ENCODE measurements at regions not wholly inside any gene's neighbourhood (a gene's known extent, or its start where the extent isn't known, plus 50 kb on each side); places are given as distances from the start of the nearest gene placed in this dataset.

DNA sequence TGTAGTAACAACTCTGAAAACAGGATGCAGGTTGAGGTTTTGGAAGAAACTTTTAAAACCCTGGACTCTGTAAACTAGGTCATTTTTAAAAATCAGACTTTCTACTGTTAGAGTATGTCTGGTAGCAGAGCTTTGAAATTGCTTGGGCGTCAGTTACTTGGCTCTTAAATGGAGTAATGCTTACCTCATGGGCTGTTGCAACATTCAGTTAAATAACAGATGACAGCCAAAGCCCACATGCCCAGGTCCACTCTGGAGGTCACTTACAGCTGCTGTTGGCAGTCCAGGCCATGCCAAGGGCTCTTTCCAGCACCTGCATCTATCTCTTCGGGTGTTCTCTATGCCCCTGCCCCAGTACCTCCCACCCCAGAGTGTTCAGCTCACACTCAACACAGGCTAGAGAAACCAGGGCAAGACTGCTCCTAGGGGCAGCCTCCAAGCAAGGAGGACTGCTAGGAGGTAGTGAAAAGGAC lies 96.4 kb downstream of the BANF2 start:
- H3K4me1 Mint-ChIP-seq: no peaks in the 10 kb centered on the region
- TF ChIP-seq, protein P1, sequence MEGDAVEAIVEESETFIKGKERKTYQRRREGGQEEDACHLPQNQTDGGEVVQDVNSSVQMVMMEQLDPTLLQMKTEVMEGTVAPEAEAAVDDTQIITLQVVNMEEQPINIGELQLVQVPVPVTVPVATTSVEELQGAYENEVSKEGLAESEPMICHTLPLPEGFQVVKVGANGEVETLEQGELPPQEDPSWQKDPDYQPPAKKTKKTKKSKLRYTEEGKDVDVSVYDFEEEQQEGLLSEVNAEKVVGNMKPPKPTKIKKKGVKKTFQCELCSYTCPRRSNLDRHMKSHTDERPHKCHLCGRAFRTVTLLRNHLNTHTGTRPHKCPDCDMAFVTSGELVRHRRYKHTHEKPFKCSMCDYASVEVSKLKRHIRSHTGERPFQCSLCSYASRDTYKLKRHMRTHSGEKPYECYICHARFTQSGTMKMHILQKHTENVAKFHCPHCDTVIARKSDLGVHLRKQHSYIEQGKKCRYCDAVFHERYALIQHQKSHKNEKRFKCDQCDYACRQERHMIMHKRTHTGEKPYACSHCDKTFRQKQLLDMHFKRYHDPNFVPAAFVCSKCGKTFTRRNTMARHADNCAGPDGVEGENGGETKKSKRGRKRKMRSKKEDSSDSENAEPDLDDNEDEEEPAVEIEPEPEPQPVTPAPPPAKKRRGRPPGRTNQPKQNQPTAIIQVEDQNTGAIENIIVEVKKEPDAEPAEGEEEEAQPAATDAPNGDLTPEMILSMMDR (conservative IDR thresholded peaks at IDR 0.05): no peak
- no peak for DNase-seq (ENCODE audit: low read depth, low spot score)
- no peak overlapping the region for H3K4me3 Mint-ChIP-seq
- H3K36me3 Mint-ChIP-seq (ENCODE audit: low read depth): no peaks in the 10 kb centered on the region
- H3K27ac Mint-ChIP-seq (ENCODE audit: unreplicated experiment): no peak overlapping the region
- H3K9me3 Mint-ChIP-seq: peaks cover 9% of the 10 kb centered on the region
- peaks cover 2% of the 10 kb centered on the region for H3K27me3 Mint-ChIP-seq (ENCODE audit: low read depth)

- H3K27ac Mint-ChIP-seq (ENCODE audit: unreplicated experiment): no peak overlapping the region
- H3K36me3 Mint-ChIP-seq (ENCODE audit: low read depth): no peaks in the 10 kb centered on the region
- H3K9me3 Mint-ChIP-seq: peaks cover 9% of the 10 kb centered on the region
- no peaks in the 10 kb centered on the region for H3K4me1 Mint-ChIP-seq
- peaks cover 2% of the 10 kb centered on the region for H3K27me3 Mint-ChIP-seq (ENCODE audit: low read depth)
- DNase-seq (ENCODE audit: low read depth, low spot score): no peak
- H3K4me3 Mint-ChIP-seq: no peak overlapping the region
- TF ChIP-seq, protein P1 (conservative IDR thresholded peaks at IDR 0.05): no peak
Measured at GRCh38 chr20:17795501-17796071, 95.8 kb downstream of the BANF2 start.

DNA sequence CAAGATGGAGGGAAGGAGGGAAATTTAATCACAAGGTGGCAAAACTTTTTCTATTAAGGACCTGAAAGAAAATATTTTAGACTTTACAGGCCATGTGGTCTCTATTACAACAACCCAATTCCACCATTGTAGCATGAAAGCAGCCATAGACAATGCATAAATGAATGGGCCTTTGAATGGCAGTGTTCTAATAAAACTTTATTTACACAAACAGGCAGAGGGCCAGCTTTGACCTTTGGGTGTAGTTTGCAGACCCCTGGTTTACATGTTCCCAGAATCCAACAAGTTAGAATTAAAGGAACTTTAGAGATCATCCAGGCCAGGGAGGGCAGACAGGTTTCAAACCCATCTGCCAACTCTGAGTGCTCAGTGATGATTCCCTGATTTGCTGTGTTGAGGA lies 95.2 kb downstream of the BANF2 start:
- DNase-seq (ENCODE audit: low read depth, low spot score): no peak
- Mint-ChIP-seq H3K4me3 (no peak overlapping the region), H3K9me3 (peaks cover 7% of the 10 kb centered on the region), H3K27ac (ENCODE audit: unreplicated experiment) (no peak overlapping the region), H3K4me1 (no peaks in the 10 kb centered on the region), H3K27me3 (ENCODE audit: low read depth) (peaks cover 2% of the 10 kb centered on the region), H3K36me3 (ENCODE audit: low read depth) (no peaks in the 10 kb centered on the region)
- TF ChIP-seq, protein P1 (conservative IDR thresholded peaks at IDR 0.05): no peak

- H3K27me3 Mint-ChIP-seq (ENCODE audit: low read depth): peaks cover 2% of the 10 kb centered on the region
- H3K4me1 Mint-ChIP-seq: no peaks in the 10 kb centered on the region
- no peak overlapping the region for H3K27ac Mint-ChIP-seq (ENCODE audit: unreplicated experiment)
- no peak for DNase-seq (ENCODE audit: low read depth, low spot score)
- H3K9me3 Mint-ChIP-seq: peaks cover 4% of the 10 kb centered on the region
- TF ChIP-seq, protein P1 (conservative IDR thresholded peaks at IDR 0.05): no peak
- no peaks in the 10 kb centered on the region for H3K36me3 Mint-ChIP-seq (ENCODE audit: low read depth)
- no peak overlapping the region for H3K4me3 Mint-ChIP-seq
Measured at GRCh38 chr20:17794400-17794799, 94.6 kb downstream of the BANF2 start.

- no peak for DNase-seq (ENCODE audit: low read depth, low spot score)
- Mint-ChIP-seq H3K36me3 (ENCODE audit: low read depth) (no peaks in the 10 kb centered on the region), H3K4me1 (no peaks in the 10 kb centered on the region), H3K4me3 (no peak overlapping the region), H3K9me3 (peaks cover 4% of the 10 kb centered on the region), H3K27ac (ENCODE audit: unreplicated experiment) (no peak overlapping the region), H3K27me3 (ENCODE audit: low read depth) (peaks cover 2% of the 10 kb centered on the region)
- TF ChIP-seq, protein P1 (conservative IDR thresholded peaks at IDR 0.05): no peak
Measured at GRCh38 chr20:17793986-17794385, 94.2 kb downstream of the BANF2 start.

Measured in neural crest cell (in vitro differentiated cells).